C4-2B (cell line): ENCODE measurements at regions not wholly inside any gene's neighbourhood (a gene's known extent, or its start where the extent isn't known, plus 50 kb on each side); places are given as distances from the start of the nearest gene placed in this dataset.

Source experiments
- CTCF ChIP-seq: fragments of 450-650 bp; conservative IDR thresholded peaks from 2 replicates; pipeline ENCODE4 v1.5.1; 2017; ENCODE audit warnings: mild to moderate bottlenecking
- ZFX ChIP-seq: fragments of 450-650 bp; IDR thresholded peaks from 2 replicates; pipeline ENCODE4 v1.6.1; 2017

GRCh38 chr15:96732704-96733103 is 402.2 kb downstream of the NR2F2 start:
- TF ChIP-seq CTCF (no peak), ZFX (no peak)
